Gastrocnemius medialis (tissue), 4 donors: ENCODE measurements at regions not wholly inside any gene's neighbourhood (a gene's known extent, or its start where the extent isn't known, plus 50 kb on each side); places are given as distances from the start of the nearest gene placed in this dataset.

ENCODE experiments used
- ATAC-seq, 2 donors: fragments of 150-250 bp; one replicate each; pipeline ENCODE4 v1.9.1; 2016
- DNase-seq, 2 donors: peaks; one replicate each; pipeline ENCODE4 v3.0.0-alpha.2; 2019
- H3K27ac ChIP-seq, 4 donors: fragments of 200-600 bp; sonication (generic); 1 replicate in 1 of 4; 2 replicates in 3 of 4; pipeline ENCODE4 v1.5.1; 2016 to 2018; ENCODE audit warnings: mild to moderate bottlenecking in 2 of 4, moderate library complexity in 1 of 4
- H3K27me3 ChIP-seq, 3 donors: fragments of 200-600 bp; sonication (generic) in 2 of 3; 1 replicate in 1 of 3; 2 replicates in 2 of 3; pipeline versions ENCODE4 v1.5.1 to v1.6.0; 2016 to 2019; ENCODE audit warnings: mild to moderate bottlenecking in 1 of 3, moderate library complexity in 1 of 3
- H3K36me3 ChIP-seq, 2 donors: fragments of 200-600 bp; sonication (generic) in 1 of 2; one replicate each; pipeline ENCODE4 v1.5.1; 2017 to 2018
- H3K4me1 ChIP-seq, 2 donors: fragments of 200-600 bp; sonication (generic) in 1 of 2; one replicate each; pipeline ENCODE4 v1.5.1; 2016 to 2017; ENCODE audit warnings: mild to moderate bottlenecking in 2 of 2
- H3K4me3 ChIP-seq, 4 donors: fragments of 200-600 bp; sonication (generic) in 3 of 4; 1 replicate in 1 of 4; 2 replicates in 3 of 4; pipeline ENCODE4 v1.5.1; 2016 to 2019; ENCODE audit warnings: mild to moderate bottlenecking in 2 of 4
- H3K9me3 ChIP-seq, 3 donors: fragments of 200-600 bp; sonication (generic) in 2 of 3; 1 replicate in 1 of 3; 2 replicates in 2 of 3; pipeline ENCODE4 v1.5.1; 2016 to 2019
- POLR2A ChIP-seq, 2 donors: fragments of 450-650 bp; IDR thresholded peaks; one replicate each; pipeline ENCODE4 v1.6.1; 2017; ENCODE audit warnings: antibody characterized with exemption in 2 of 2, mild to moderate bottlenecking in 2 of 2, moderate library complexity in 2 of 2
- in situ Hi-C, 4 donors: fragments of 200-750 bp; cut with MboI; loops; one replicate each; pipeline versions ENCODE4 v1.15.0 to v1.8.0; 2017; ENCODE audit warnings: low sequenced_read_pairs in 4 of 4
- intact Hi-C: fragments of 100-400 bp; cut with DNase I; formaldehyde crosslinking; loops from one replicate; pipeline ENCODE4 v1.15.1; 2023; ENCODE audit warnings: low total_unique reads
- TF ChIP-seq, protein P1 (sequence below), 5 experiments: fragments of 450-650 bp in 3 of 5; fragments of 200-600 bp in 2 of 5; sonication (generic) in 2 of 5; IDR thresholded peaks in 4 of 5; conservative IDR thresholded peaks in 1 of 5; 1 replicate in 4 of 5; 2 replicates in 1 of 5; pipeline ENCODE4 v1.5.1; 2016 to 2019; ENCODE audit warnings: antibody characterized with exemption in 5 of 5, mild to moderate bottlenecking in 3 of 5, moderate library complexity in 3 of 5

GRCh38 chr16:86411897-86412296 lies 98.4 kb upstream of the FOXF1 start:
- Histone ChIP-seq H3K36me3 (no peaks in the 10 kb centered on the region), H3K27ac (no peak overlapping the region), H3K27me3 (peaks cover 0 to 3% (median 0%) of the 10 kb centered on the region in 3 donors), H3K9me3 (no peaks in the 10 kb centered on the region), H3K4me3 (no peak overlapping the region), H3K4me1 (no peaks in the 10 kb centered on the region)
- intact Hi-C loops (no loop called here), in situ Hi-C loops (no loop called here)
- DNase-seq, result no peak
- TF ChIP-seq, protein P1, sequence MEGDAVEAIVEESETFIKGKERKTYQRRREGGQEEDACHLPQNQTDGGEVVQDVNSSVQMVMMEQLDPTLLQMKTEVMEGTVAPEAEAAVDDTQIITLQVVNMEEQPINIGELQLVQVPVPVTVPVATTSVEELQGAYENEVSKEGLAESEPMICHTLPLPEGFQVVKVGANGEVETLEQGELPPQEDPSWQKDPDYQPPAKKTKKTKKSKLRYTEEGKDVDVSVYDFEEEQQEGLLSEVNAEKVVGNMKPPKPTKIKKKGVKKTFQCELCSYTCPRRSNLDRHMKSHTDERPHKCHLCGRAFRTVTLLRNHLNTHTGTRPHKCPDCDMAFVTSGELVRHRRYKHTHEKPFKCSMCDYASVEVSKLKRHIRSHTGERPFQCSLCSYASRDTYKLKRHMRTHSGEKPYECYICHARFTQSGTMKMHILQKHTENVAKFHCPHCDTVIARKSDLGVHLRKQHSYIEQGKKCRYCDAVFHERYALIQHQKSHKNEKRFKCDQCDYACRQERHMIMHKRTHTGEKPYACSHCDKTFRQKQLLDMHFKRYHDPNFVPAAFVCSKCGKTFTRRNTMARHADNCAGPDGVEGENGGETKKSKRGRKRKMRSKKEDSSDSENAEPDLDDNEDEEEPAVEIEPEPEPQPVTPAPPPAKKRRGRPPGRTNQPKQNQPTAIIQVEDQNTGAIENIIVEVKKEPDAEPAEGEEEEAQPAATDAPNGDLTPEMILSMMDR (IDR thresholded peaks at IDR 0.05 in 4 of 5, conservative IDR thresholded peaks at IDR 0.05 in 1 of 5), result no peak
- TF ChIP-seq POLR2A (IDR thresholded peaks at IDR 0.05), result no peak
- ATAC-seq, result no peak

- no peaks in the 10 kb centered on the region for H3K4me1 ChIP-seq
- peak in 1 of 2 donors; percentile 75 for ATAC-seq
- in situ Hi-C loops, result no loop called here
- no peak for DNase-seq
- TF ChIP-seq, protein P1 (IDR thresholded peaks at IDR 0.05 in 4 of 5, conservative IDR thresholded peaks at IDR 0.05 in 1 of 5), result no peak
- no peak for TF ChIP-seq POLR2A (IDR thresholded peaks at IDR 0.05)
- intact Hi-C loops, result no loop called here
- H3K27ac ChIP-seq, result peak overlapping the region in 3 of 4 donors; percentile 31 to 56 (median 38)
- no peaks in the 10 kb centered on the region for H3K36me3 ChIP-seq
- no peaks in the 10 kb centered on the region for H3K9me3 ChIP-seq
- H3K27me3 ChIP-seq, result no peaks in the 10 kb centered on the region
- H3K4me3 ChIP-seq, result no peak overlapping the region
Measured at GRCh38 chr16:86414991-86415740, 95.2 kb upstream of the FOXF1 start.

GRCh38 chr16:86418981-86419380 lies 91.3 kb upstream of the FOXF1 start:
- intact Hi-C loops (no loop called here), in situ Hi-C loops (no loop called here)
- Histone ChIP-seq H3K4me3 (no peak overlapping the region), H3K9me3 (no peaks in the 10 kb centered on the region), H3K36me3 (no peaks in the 10 kb centered on the region), H3K27ac (no peak overlapping the region), H3K27me3 (peaks cover 0 to 4% (median 0%) of the 10 kb centered on the region in 3 donors), H3K4me1 (no peaks in the 10 kb centered on the region)
- ATAC-seq (no peak), DNase-seq (no peak)
- TF ChIP-seq POLR2A (IDR thresholded peaks at IDR 0.05), result no peak
- TF ChIP-seq, protein P1 (IDR thresholded peaks at IDR 0.05 in 4 of 5, conservative IDR thresholded peaks at IDR 0.05 in 1 of 5), result no peak

GRCh38 chr16:86419518-86419917 lies 90.8 kb upstream of the FOXF1 start:
- intact Hi-C loops (no loop called here), in situ Hi-C loops (no loop called here)
- no peak for ATAC-seq
- no peak for TF ChIP-seq POLR2A (IDR thresholded peaks at IDR 0.05)
- DNase-seq, result no peak
- Histone ChIP-seq H3K4me1 (no peaks in the 10 kb centered on the region), H3K4me3 (no peak overlapping the region), H3K36me3 (no peaks in the 10 kb centered on the region), H3K27ac (no peak overlapping the region), H3K9me3 (no peaks in the 10 kb centered on the region), H3K27me3 (peaks cover 0 to 5% (median 4%) of the 10 kb centered on the region in 3 donors)

DNA sequence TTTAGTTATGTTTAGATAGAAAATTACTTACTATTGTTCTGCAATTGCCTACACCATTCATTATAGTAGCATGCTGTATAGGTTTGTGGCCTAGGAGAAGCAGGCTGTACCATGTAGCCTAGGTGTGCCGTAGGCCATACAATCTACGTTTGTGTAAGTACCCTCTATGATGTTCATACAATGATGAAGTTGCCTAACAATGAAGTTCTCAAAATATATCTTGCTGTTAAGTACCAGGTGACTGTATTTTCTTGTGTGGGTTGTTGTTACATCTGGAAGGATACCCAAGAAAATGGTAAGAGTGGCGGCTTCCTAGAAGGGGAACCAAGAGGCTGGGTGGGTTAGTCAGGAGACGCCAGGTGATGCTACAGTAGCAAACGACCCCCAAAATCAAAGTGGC lies 88.3 kb upstream of the FOXF1 start:
- DNase-seq, result no peak
- intact Hi-C loops (no loop called here), in situ Hi-C loops (no loop called here)
- ATAC-seq, result no peak
- Histone ChIP-seq H3K27ac (no peak overlapping the region), H3K4me3 (no peak overlapping the region), H3K9me3 (no peaks in the 10 kb centered on the region), H3K4me1 (no peaks in the 10 kb centered on the region), H3K27me3 (peaks cover 0 to 8% (median 4%) of the 10 kb centered on the region in 3 donors), H3K36me3 (no peaks in the 10 kb centered on the region)
- TF ChIP-seq, protein P1 (IDR thresholded peaks at IDR 0.05 in 4 of 5, conservative IDR thresholded peaks at IDR 0.05 in 1 of 5), result no peak
- TF ChIP-seq POLR2A (IDR thresholded peaks at IDR 0.05), result no peak
